ENCODE measurements at regions not wholly inside any gene's neighbourhood (a gene's known extent, or its start where the extent isn't known, plus 50 kb on each side); places are given as distances from the start of the nearest gene placed in this dataset.

DNA sequence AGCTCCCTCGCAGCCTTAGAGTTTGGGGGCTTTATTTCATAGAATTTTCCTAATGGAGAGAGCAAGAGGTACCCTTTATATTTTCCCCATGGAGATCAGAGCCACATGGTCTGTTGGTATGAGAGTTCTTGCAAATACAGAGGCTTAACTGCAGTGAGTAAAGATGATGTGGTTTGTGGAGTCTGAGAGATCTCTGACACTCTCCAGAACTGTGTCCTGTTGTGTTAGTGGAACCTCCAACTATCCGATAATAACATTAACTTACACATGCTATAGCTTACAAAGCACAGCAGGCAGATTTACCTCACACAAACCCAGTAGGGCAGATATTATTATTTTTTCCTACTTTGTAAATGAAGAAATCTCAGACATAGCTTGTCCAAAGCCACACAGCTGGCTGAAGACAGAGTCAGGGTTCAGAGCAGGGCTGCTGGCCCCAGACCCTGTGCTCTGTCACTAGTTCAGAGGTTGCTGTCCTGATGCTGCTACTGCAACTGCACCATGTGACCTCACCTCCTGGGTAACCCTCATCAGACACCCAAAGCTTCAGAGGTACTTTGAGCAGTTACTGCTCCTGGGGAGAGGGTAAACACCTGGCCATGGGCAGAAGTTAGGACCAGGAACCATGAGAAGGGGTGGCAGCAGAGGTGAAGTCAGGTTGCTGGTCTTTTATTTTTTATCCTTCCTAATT lies 384.8 kb upstream of the PROX1 start:
- TF ChIP-seq, protein P1, sequence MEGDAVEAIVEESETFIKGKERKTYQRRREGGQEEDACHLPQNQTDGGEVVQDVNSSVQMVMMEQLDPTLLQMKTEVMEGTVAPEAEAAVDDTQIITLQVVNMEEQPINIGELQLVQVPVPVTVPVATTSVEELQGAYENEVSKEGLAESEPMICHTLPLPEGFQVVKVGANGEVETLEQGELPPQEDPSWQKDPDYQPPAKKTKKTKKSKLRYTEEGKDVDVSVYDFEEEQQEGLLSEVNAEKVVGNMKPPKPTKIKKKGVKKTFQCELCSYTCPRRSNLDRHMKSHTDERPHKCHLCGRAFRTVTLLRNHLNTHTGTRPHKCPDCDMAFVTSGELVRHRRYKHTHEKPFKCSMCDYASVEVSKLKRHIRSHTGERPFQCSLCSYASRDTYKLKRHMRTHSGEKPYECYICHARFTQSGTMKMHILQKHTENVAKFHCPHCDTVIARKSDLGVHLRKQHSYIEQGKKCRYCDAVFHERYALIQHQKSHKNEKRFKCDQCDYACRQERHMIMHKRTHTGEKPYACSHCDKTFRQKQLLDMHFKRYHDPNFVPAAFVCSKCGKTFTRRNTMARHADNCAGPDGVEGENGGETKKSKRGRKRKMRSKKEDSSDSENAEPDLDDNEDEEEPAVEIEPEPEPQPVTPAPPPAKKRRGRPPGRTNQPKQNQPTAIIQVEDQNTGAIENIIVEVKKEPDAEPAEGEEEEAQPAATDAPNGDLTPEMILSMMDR (IDR thresholded peaks at IDR 0.05; ENCODE audit: insufficient read depth, low read depth, low read length), result no peak
- H3K4me3 ChIP-seq (ENCODE audit: low read depth, low read length), result no peak overlapping the region
- no peak for DNase-seq (ENCODE audit: low read depth)

DNA sequence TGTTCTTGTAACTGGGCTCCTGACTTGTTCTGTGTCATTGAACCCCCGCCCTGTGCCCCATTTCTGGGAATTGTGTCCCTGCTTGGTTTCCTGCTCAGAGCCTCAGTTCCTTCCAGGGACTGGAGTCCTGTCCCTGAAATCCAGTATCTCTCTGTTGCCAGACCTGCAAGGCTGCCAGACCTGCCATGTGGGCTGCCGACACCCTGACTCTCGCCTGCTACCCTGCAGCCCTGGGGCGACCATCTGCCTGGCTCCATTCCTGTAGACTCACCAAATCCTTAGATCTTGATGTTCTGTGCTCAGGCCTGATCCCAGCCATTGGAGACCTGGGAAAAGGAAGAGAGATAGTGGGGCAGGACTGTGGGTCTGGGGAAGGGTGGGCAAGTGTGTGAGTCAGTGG lies 383.3 kb upstream of the PROX1 start:
- TF ChIP-seq, protein P1 (IDR thresholded peaks at IDR 0.05; ENCODE audit: insufficient read depth, low read depth, low read length), result no peak
- no peak overlapping the region for H3K4me3 ChIP-seq (ENCODE audit: low read depth, low read length)
- DNase-seq (ENCODE audit: low read depth), result no peak

DNA sequence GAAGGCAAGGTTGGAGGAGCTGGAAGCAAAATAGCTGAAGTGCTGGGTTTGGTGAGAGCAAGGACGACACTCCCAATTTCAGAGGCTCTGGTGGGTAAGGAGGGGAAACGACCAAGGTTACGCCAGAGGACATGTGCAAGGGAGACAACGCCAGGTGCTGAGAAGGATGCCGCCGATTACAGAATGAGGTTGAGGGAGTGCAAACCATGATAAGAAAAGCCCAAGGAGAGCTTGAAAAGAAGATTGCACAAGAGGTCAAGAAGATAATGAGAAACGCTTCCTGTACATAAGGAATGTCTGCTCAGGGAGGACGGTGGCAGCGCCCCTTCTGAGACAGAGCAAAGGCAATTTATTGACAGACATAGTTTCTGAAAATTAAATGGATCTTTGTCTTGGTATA lies 382.0 kb upstream of the PROX1 start:
- H3K4me3 ChIP-seq (ENCODE audit: low read depth, low read length), result no peak overlapping the region
- no peak for DNase-seq (ENCODE audit: low read depth)
- TF ChIP-seq, protein P1 (IDR thresholded peaks at IDR 0.05; ENCODE audit: insufficient read depth, low read depth, low read length), result no peak

DNA sequence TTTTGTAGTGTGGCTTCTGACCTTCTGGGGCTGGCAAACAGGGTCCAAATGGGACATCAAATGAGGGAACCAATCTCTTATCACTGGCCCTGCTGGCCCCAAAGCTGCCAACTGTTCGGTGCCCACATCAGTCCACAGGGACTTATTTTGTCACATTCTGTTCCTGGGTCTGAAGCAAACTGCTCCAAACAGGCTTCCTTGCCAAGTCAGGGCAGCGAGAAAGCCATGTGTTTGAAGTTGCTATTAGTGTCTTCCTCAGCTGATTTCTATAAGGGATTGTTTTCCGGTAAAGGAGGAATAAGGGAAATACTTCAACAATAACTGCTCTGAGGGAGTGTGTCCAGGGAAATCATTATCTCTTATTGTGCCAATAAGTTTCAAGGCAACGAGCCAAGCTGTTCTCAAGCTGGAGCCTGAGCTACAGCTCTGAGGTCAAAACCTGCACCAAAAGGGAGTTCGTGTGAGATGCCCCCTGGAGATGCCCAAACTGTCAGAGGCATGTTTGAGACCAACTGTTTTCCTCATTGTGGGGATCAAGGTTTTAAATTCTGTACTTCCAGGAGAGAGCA lies 381.4 kb upstream of the PROX1 start:
- no peak for DNase-seq (ENCODE audit: low read depth)
- H3K4me3 ChIP-seq (ENCODE audit: low read depth, low read length), result no peak overlapping the region
- TF ChIP-seq, protein P1 (IDR thresholded peaks at IDR 0.05; ENCODE audit: insufficient read depth, low read depth, low read length), result no peak

DNA sequence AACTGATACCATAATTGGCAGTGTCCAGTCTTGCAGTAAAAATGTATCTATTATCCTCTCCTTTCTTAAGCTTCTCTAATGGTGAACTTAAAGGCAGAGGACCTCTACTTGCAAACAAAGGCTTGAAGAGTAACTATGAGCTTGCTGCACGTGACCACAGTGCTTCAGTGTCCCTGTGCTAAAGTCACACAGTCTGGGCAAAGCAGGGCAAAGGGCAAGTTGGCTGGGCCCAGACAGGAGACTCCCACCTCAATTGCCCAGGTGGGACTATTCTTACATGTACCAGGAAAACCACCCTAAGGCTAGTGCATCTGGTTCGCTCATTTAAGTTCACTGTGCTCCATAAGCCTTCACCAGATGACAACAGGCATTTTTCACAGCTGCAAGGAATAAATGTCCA lies 374.2 kb upstream of the PROX1 start:
- DNase-seq (ENCODE audit: low read depth), result no peak
- TF ChIP-seq, protein P1 (IDR thresholded peaks at IDR 0.05; ENCODE audit: insufficient read depth, low read depth, low read length), result no peak
- H3K4me3 ChIP-seq (ENCODE audit: low read depth, low read length), result no peak overlapping the region

DNA sequence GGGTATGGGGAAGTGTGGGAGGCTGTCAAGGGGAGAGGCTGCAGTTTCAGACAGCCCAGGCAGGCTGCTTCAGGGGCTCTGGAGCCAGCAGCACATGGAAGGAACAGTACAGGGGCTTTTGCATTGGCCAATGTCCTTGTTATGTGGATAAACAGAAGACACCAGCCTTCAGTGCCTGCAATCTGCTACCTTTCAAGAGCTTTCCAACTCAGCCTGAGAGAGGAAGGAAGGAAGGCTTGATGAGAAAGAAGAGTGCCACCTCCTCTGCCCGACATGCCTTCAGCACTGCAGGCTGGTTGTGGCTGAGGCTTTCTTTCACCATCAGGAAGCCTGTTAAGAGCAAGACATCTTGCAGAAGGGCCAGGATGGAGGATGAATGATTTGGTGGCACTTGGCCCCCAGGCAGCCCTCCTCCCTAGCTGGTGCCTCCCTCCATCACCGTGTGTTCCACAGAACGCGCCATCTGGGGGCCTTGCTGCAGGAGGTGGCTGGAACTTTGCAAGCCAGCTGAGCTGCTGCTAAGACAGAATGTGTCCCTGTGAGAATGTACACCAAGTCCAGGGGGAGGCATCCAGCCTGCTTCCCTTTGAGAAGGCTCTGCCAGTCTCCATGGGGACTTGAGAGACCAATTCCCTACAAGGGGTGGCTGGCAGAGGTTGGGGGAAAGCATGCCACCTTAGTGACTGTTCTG lies 372.4 kb upstream of the PROX1 start:
- TF ChIP-seq, protein P1 (IDR thresholded peaks at IDR 0.05; ENCODE audit: insufficient read depth, low read depth, low read length), result no peak
- H3K4me3 ChIP-seq (ENCODE audit: low read depth, low read length), result no peak overlapping the region
- no peak for DNase-seq (ENCODE audit: low read depth)
